ENCODE measurements at regions not wholly inside any gene's neighbourhood (a gene's known extent, or its start where the extent isn't known, plus 50 kb on each side); places are given as distances from the start of the nearest gene placed in this dataset.

DNA sequence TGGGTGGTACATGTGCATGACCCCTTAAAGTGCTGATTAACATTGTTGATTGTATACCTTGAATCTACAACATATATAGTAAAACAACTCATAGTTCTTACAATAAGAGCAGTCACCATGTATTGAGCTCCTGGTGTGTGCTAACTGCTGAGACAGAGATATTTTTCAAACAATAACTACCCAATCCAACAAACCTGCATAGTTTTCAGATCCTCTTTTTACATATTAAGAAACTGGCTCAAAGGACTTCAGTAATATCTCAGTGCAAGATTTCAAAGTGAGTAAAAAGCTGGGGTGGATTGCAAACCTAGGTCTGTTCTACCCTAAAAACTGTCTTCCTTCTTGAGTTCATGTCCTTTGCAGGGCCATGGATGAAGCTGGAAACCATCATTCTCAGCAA, 272.2 kb downstream of the SNX13 start:
- no peak overlapping the region for H3K4me3 ChIP-seq (ENCODE audit: low read depth, low read length)
- ChIA-PET CTCF (interaction anchor here (2.0 kb wide), 1 partner anchor 13 kb away, joined by 10 read pairs; no protein-coding TSS in a partner anchor), POLR2A (no interaction called here)
- no peak for DNase-seq (ENCODE audit: low read depth, low spot score)
- no peak for TF ChIP-seq CTCF (IDR thresholded peaks at IDR 0.05; ENCODE audit: insufficient read depth, low read length, missing control alignments)

GRCh38 chr7:17669204-17669603, 271.1 kb downstream of the SNX13 start:
- no peak for DNase-seq (ENCODE audit: low read depth, low spot score)
- no peak overlapping the region for H3K4me3 ChIP-seq (ENCODE audit: low read depth, low read length)
- POLR2A ChIA-PET = no interaction called here
- no peak for TF ChIP-seq CTCF (IDR thresholded peaks at IDR 0.05; ENCODE audit: insufficient read depth, low read length, missing control alignments)
- CTCF ChIA-PET = interaction anchor here (4.2 kb wide), 1 partner anchor 12 kb away, joined by 21 read pairs; no protein-coding TSS in a partner anchor

DNA sequence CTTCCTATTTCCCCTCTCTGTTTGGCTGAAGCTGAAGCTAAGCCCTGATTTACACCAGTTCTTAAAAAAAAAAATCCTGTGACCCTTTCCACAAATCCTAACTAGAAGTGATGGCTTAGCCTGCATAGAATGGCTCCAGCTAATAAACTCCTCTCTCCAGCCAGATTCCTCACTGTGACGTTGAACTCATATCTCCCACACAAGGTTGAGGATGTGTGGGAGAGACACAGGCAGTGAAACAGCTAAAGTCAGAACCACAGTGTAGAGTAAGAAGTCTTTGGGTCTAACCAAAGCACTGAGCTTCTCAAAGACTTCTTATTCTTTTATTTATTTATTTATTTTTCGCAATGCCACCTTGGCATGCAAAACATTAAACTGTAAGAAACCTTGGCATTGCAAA, 268.3 kb downstream of the SNX13 start:
- no peak for DNase-seq (ENCODE audit: low read depth, low spot score)
- TF ChIP-seq CTCF (IDR thresholded peaks at IDR 0.05; ENCODE audit: insufficient read depth, low read length, missing control alignments) = no peak
- POLR2A ChIA-PET = interaction anchor here (1.2 kb wide), 1 partner anchor 9 kb away, joined by 3 read pairs; no protein-coding TSS in a partner anchor
- CTCF ChIA-PET = interaction anchor here (0.6 to 4.2 kb wide), 5 partner anchors 9 to 673 kb away, joined by 3 to 21 read pairs (median 3); no protein-coding TSS in a partner anchor
- H3K4me3 ChIP-seq (ENCODE audit: low read depth, low read length) = no peak overlapping the region

DNA sequence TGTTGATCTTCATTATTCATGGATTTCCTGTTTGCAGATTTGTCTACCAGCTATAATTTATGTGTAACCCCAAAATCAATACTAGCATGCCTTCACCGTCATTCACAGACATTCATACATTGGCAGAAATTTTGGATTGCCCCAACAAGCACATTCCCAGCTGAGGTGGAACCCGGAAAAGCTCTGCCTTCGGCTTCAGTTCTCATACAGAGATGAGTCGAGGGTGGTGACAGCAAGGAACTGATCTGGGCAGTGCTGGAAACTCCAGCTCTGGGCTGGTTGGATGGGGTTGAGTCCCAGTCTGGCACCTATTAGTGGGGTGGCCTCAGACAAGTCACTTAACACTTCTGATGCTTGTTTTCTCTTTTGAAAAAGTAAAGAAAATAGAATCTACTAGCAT, 267.5 kb downstream of the SNX13 start:
- CTCF ChIA-PET = interaction anchor here (0.7 to 4.2 kb wide), 3 partner anchors 8 to 672 kb away, joined by 3 to 21 read pairs (median 4); no protein-coding TSS in a partner anchor
- POLR2A ChIA-PET = no interaction called here
- no peak overlapping the region for H3K4me3 ChIP-seq (ENCODE audit: low read depth, low read length)
- TF ChIP-seq CTCF (IDR thresholded peaks at IDR 0.05; ENCODE audit: insufficient read depth, low read length, missing control alignments) = no peak
- DNase-seq (ENCODE audit: low read depth, low spot score) = no peak

GRCh38 chr7:17674166-17674942, 265.9 kb downstream of the SNX13 start:
- no peak for DNase-seq (ENCODE audit: low read depth, low spot score)
- TF ChIP-seq CTCF (IDR thresholded peaks at IDR 0.05; ENCODE audit: insufficient read depth, low read length, missing control alignments) = no peak
- ChIA-PET POLR2A (interaction anchor here (1.1 kb wide), 1 partner anchor 835 kb away, joined by 3 read pairs; no protein-coding TSS in a partner anchor), CTCF (interaction anchor here (1.4 kb wide), 1 partner anchor 692 kb away, joined by 4 read pairs; no protein-coding TSS in a partner anchor)
- H3K4me3 ChIP-seq (ENCODE audit: low read depth, low read length) = no peak overlapping the region

- no peak for DNase-seq (ENCODE audit: low read depth, low spot score)
- ChIA-PET CTCF (interaction anchor here (1.4 kb wide), 1 partner anchor 692 kb away, joined by 4 read pairs; no protein-coding TSS in a partner anchor), POLR2A (interaction anchor here (1.1 kb wide), 1 partner anchor 834 kb away, joined by 3 read pairs; no protein-coding TSS in a partner anchor)
- no peak overlapping the region for H3K4me3 ChIP-seq (ENCODE audit: low read depth, low read length)
- no peak for TF ChIP-seq CTCF (IDR thresholded peaks at IDR 0.05; ENCODE audit: insufficient read depth, low read length, missing control alignments)
Measured at GRCh38 chr7:17674943-17675608, 265.2 kb downstream of the SNX13 start.

Data from AG04449 (cell line).